Fibroblast of lung (primary cell): ENCODE measurements at regions not wholly inside any gene's neighbourhood (a gene's known extent, or its start where the extent isn't known, plus 50 kb on each side); places are given as distances from the start of the nearest gene placed in this dataset.

Experiments
- EZH2 ChIP-seq: IDR thresholded peaks from 2 replicates; pipeline ENCODE4 v1.5.1; 2012; ENCODE audit warnings: low read length, control low read depth, mild to moderate bottlenecking; ENCODE audit errors: missing control alignments
- TF ChIP-seq, protein P1 (sequence below), 2 donors: IDR thresholded peaks in 1 of 2; conservative IDR thresholded peaks in 1 of 2; 1 replicate in 1 of 2; 2 replicates in 1 of 2; pipeline ENCODE4 v1.5.1; 2011 to 2012; ENCODE audit warnings: low read length in 2 of 2, control low read depth in 1 of 2, inconsistent platforms in 1 of 2, low read depth in 1 of 2, mild to moderate bottlenecking in 1 of 2

DNA sequence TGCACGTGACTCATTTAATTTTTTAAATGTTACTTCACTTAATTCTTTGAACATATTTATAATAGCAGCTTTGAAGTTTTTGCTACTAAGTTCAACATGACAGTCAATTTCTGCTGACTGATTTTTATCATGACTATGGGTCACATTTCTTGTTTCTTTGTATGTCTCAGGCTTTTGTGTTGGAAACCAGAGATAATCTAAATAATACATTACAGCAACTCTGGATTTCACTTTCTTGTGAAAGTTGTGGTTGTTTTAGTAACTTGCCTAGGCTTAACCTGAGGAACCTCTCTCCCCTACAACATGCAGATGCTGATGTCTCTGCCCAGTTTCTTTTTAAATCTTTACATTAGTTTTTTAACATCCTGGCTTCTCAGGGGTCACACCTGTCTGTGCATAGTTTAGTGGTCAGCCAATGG, 180.8 kb downstream of the CCDC71L start:
- TF ChIP-seq, protein P1, sequence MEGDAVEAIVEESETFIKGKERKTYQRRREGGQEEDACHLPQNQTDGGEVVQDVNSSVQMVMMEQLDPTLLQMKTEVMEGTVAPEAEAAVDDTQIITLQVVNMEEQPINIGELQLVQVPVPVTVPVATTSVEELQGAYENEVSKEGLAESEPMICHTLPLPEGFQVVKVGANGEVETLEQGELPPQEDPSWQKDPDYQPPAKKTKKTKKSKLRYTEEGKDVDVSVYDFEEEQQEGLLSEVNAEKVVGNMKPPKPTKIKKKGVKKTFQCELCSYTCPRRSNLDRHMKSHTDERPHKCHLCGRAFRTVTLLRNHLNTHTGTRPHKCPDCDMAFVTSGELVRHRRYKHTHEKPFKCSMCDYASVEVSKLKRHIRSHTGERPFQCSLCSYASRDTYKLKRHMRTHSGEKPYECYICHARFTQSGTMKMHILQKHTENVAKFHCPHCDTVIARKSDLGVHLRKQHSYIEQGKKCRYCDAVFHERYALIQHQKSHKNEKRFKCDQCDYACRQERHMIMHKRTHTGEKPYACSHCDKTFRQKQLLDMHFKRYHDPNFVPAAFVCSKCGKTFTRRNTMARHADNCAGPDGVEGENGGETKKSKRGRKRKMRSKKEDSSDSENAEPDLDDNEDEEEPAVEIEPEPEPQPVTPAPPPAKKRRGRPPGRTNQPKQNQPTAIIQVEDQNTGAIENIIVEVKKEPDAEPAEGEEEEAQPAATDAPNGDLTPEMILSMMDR (conservative IDR thresholded peaks at IDR 0.05 in 1 of 2, IDR thresholded peaks at IDR 0.05 in 1 of 2; ENCODE audit: low read depth in 1 of 2, low read length in 2 of 2) = no peak
- TF ChIP-seq EZH2 = no peak
